PFSK-1 (cell line): ENCODE measurements at regions not wholly inside any gene's neighbourhood (a gene's known extent, or its start where the extent isn't known, plus 50 kb on each side); places are given as distances from the start of the nearest gene placed in this dataset.

Experiments used
- FOXP2 ChIP-seq: optimal IDR thresholded peaks from 2 replicates; pipeline ENCODE3; 2011; ENCODE audit warnings: borderline replicate concordance, control low read depth, inconsistent platforms; ENCODE audit not compliant: insufficient read depth; ENCODE audit errors: extremely low read length, extremely low read depth
- POLR2AphosphoS5 ChIP-seq: IDR thresholded peaks from 2 replicates; pipeline ENCODE4 v1.6.1; 2012; ENCODE audit warnings: low read depth, mild to moderate bottlenecking, control low read depth, low read length, moderate library complexity
- SIN3A ChIP-seq: IDR thresholded peaks from 2 replicates; pipeline ENCODE4 v1.6.1; 2012; ENCODE audit warnings: mild to moderate bottlenecking, low read length, moderate library complexity, borderline replicate concordance; ENCODE audit not compliant: insufficient read depth
- TAF1 ChIP-seq: IDR thresholded peaks from 2 replicates; pipeline ENCODE4 v1.6.1; 2012; ENCODE audit warnings: low read length, control low read depth, borderline replicate concordance; ENCODE audit not compliant: insufficient read depth
- TF ChIP-seq, protein P1 (sequence below), 2 experiments: IDR thresholded peaks; 2 replicates each; pipeline versions ENCODE4 v1.6.1 to v1.8.0; 2011 to 2012; ENCODE audit warnings: low read depth in 2 of 2, low read length in 2 of 2, control low read depth in 1 of 2, inconsistent platforms in 1 of 2, mild to moderate bottlenecking in 1 of 2, moderate library complexity in 1 of 2; ENCODE audit not compliant: insufficient read depth in 1 of 2

GRCh38 chr5:52661903-52662595, 125.7 kb upstream of the ITGA1 start:
- no peak for TF ChIP-seq TAF1
- TF ChIP-seq SIN3A, result no peak
- TF ChIP-seq FOXP2, result no peak
- TF ChIP-seq, protein P1, sequence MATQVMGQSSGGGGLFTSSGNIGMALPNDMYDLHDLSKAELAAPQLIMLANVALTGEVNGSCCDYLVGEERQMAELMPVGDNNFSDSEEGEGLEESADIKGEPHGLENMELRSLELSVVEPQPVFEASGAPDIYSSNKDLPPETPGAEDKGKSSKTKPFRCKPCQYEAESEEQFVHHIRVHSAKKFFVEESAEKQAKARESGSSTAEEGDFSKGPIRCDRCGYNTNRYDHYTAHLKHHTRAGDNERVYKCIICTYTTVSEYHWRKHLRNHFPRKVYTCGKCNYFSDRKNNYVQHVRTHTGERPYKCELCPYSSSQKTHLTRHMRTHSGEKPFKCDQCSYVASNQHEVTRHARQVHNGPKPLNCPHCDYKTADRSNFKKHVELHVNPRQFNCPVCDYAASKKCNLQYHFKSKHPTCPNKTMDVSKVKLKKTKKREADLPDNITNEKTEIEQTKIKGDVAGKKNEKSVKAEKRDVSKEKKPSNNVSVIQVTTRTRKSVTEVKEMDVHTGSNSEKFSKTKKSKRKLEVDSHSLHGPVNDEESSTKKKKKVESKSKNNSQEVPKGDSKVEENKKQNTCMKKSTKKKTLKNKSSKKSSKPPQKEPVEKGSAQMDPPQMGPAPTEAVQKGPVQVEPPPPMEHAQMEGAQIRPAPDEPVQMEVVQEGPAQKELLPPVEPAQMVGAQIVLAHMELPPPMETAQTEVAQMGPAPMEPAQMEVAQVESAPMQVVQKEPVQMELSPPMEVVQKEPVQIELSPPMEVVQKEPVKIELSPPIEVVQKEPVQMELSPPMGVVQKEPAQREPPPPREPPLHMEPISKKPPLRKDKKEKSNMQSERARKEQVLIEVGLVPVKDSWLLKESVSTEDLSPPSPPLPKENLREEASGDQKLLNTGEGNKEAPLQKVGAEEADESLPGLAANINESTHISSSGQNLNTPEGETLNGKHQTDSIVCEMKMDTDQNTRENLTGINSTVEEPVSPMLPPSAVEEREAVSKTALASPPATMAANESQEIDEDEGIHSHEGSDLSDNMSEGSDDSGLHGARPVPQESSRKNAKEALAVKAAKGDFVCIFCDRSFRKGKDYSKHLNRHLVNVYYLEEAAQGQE (IDR thresholded peaks at IDR 0.05; ENCODE audit: insufficient read depth in 1 of 2, low read depth in 2 of 2, low read length in 2 of 2), result no peak
- TF ChIP-seq POLR2AphosphoS5, result no peak

DNA sequence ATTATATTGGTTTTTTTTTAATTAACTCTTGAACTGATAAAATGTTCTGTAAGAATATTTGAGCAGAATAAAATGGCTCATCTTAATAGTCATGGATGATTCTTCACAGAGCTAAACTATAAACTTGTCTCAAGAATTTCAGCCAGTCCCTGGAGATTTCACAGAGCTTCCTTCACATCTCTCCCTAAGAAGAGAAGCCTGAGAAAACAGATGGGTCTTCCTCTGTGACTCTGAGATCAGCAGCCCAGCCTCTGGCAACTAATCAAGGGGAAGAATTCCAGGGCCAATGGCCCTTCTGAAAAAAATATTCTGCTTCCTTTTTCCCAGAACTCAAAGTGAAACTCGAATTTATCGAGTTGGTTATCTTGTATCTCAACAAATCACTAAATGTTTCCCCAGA, 122.2 kb upstream of the ITGA1 start:
- TF ChIP-seq, protein P1 (IDR thresholded peaks at IDR 0.05; ENCODE audit: insufficient read depth in 1 of 2, low read depth in 2 of 2, low read length in 2 of 2), result no peak
- TF ChIP-seq SIN3A (no peak), FOXP2 (no peak), TAF1 (no peak), POLR2AphosphoS5 (no peak)

GRCh38 chr5:52668139-52668538, 119.6 kb upstream of the ITGA1 start:
- TF ChIP-seq, protein P1 (IDR thresholded peaks at IDR 0.05; ENCODE audit: insufficient read depth in 1 of 2, low read depth in 2 of 2, low read length in 2 of 2), result no peak
- TF ChIP-seq SIN3A (no peak), FOXP2 (no peak), POLR2AphosphoS5 (no peak), TAF1 (no peak)

GRCh38 chr5:52668544-52669185, 119.1 kb upstream of the ITGA1 start:
- TF ChIP-seq, protein P1 (IDR thresholded peaks at IDR 0.05; ENCODE audit: insufficient read depth in 1 of 2, low read depth in 2 of 2, low read length in 2 of 2), result no peak
- TF ChIP-seq SIN3A (no peak), POLR2AphosphoS5 (no peak), TAF1 (no peak), FOXP2 (no peak)
